ENCODE measurements at regions not wholly inside any gene's neighbourhood (a gene's known extent, or its start where the extent isn't known, plus 50 kb on each side); places are given as distances from the start of the nearest gene placed in this dataset.

DNA sequence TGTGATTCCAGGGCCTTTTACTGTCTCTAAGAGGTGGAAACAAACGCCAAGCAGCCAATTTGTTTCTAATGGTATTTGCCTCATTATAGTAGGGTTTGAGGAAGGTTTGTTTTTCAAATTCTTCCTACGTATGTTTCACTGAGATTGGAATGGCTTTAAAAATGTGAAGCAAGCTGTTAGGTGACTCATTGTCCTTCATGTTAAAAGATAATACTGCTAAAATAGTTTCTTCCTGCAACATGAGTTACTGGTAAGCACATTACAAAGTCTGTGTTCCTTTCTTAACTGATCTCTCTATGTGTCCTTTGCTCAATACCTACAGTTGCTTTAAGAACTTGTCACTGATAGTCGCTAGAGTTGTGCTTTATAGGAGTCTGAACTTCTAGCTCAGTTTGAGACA, 1183.9 kb downstream of the RPA4 start:
- no CpG with 5 or more reads among the region's 3 CpGs for WGBS (ENCODE audit: insufficient coverage)

DNA sequence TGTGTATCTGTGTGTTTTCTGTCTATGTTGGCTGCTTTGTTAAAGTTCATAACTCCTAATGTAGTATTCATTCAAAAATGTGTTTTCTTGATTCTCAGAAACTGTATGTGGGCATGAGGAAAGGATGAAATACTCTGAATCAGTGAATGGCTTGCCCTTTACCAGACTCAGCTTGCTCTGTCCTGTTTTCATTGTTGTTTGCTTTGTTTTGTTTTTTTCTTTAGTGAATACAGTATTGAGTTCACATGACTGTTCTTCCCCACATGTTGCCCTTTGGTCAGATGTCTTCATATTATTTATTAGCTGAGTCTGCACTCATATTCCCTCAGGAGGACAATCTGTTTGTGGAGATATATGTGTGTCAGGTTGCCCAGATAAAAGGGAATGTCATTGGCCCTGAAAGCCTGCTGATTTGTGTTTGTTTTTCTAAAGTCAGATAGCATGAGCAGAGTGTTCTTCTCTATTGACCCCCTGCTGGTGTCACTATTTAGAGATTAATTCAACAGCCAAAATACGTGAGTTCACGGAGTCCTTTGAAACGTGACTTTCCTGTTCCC, 1184.4 kb downstream of the RPA4 start:
- intact Hi-C loops (cut with micrococcal nuclease): no loop called here
- Mint-ChIP-seq H3K27me3 (ENCODE audit: low read depth in 2 of 2) (no peaks in the 10 kb centered on the region), H3K4me3 (no peak overlapping the region), H3K36me3 (no peaks in the 10 kb centered on the region), H3K4me1 (no peaks in the 10 kb centered on the region), H3K27ac (no peak overlapping the region), H3K9me3 (peaks cover 0 to 14% of the 10 kb centered on the region in 2 donors)
- TF ChIP-seq, protein P1, sequence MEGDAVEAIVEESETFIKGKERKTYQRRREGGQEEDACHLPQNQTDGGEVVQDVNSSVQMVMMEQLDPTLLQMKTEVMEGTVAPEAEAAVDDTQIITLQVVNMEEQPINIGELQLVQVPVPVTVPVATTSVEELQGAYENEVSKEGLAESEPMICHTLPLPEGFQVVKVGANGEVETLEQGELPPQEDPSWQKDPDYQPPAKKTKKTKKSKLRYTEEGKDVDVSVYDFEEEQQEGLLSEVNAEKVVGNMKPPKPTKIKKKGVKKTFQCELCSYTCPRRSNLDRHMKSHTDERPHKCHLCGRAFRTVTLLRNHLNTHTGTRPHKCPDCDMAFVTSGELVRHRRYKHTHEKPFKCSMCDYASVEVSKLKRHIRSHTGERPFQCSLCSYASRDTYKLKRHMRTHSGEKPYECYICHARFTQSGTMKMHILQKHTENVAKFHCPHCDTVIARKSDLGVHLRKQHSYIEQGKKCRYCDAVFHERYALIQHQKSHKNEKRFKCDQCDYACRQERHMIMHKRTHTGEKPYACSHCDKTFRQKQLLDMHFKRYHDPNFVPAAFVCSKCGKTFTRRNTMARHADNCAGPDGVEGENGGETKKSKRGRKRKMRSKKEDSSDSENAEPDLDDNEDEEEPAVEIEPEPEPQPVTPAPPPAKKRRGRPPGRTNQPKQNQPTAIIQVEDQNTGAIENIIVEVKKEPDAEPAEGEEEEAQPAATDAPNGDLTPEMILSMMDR (IDR thresholded peaks at IDR 0.05): no peak
- ATAC-seq (no peak), DNase-seq (no peak)
- Histone ChIP-seq H3K27ac (ENCODE audit: low read length) (no peak overlapping the region), H3K4me1 (ENCODE audit: control insufficient read depth, insufficient read depth, low read length) (no peaks in the 10 kb centered on the region), H3K9me3 (ENCODE audit: control insufficient read depth, insufficient read depth, low read length) (no peaks in the 10 kb centered on the region), H3K27me3 (ENCODE audit: control insufficient read depth, insufficient read depth, low read length) (no peaks in the 10 kb centered on the region), H3K36me3 (ENCODE audit: control insufficient read depth, insufficient read depth, low read length) (no peaks in the 10 kb centered on the region), H3K4me3 (ENCODE audit: low read length) (no peak overlapping the region)
- no CpG with 5 or more reads among the region's 3 CpGs for WGBS (ENCODE audit: insufficient coverage)

More for the DNA sequence above, 1183.9 kb downstream of the RPA4 start:
- Mint-ChIP-seq H3K27ac (no peak overlapping the region), H3K36me3 (no peaks in the 10 kb centered on the region), H3K9me3 (peaks cover 0 to 11% of the 10 kb centered on the region in 2 donors), H3K4me1 (no peaks in the 10 kb centered on the region), H3K27me3 (ENCODE audit: low read depth in 2 of 2) (no peaks in the 10 kb centered on the region), H3K4me3 (no peak overlapping the region)
- no peaks in the 10 kb centered on the region for H3K9me3 ChIP-seq (ENCODE audit: control insufficient read depth, insufficient read depth, low read length)
- TF ChIP-seq, protein P1 (IDR thresholded peaks at IDR 0.05): no peak
- H3K36me3 ChIP-seq (ENCODE audit: control insufficient read depth, insufficient read depth, low read length): no peaks in the 10 kb centered on the region
- no peaks in the 10 kb centered on the region for H3K27me3 ChIP-seq (ENCODE audit: control insufficient read depth, insufficient read depth, low read length)
- DNase-seq: no peak
- no peak for ATAC-seq
- no peaks in the 10 kb centered on the region for H3K4me1 ChIP-seq (ENCODE audit: control insufficient read depth, insufficient read depth, low read length)
- H3K4me3 ChIP-seq (ENCODE audit: low read length): no peak overlapping the region
- intact Hi-C loops (cut with micrococcal nuclease): no loop called here
- no peak overlapping the region for H3K27ac ChIP-seq (ENCODE audit: low read length)

DNA sequence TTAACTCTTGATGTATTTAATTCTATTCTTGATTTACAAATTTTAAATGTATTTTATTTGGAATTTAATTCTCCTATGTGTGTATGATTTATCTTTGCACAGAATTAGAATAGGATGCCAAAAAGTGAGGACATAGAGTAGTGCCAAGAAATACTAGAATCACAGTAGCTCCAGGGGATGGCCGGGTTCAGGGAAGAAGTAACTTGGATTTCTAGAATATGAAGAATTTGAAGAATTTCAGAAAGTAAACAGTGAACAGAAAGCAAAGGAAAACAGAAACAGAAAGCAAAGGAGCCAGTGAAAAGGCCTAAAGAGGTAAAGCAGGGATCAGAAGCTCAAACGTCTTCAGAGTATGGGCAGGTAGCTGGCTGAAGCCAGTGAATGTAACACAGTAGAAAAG, 1187.6 kb downstream of the RPA4 start:
- no peaks in the 10 kb centered on the region for H3K27me3 Mint-ChIP-seq (ENCODE audit: low read depth in 2 of 2)
- H3K9me3 ChIP-seq (ENCODE audit: control insufficient read depth, insufficient read depth, low read length): no peaks in the 10 kb centered on the region
- TF ChIP-seq, protein P1 (IDR thresholded peaks at IDR 0.05): no peak
- H3K4me3 ChIP-seq (ENCODE audit: low read length): no peak overlapping the region
- no peaks in the 10 kb centered on the region for H3K27me3 ChIP-seq (ENCODE audit: control insufficient read depth, insufficient read depth, low read length)
- H3K4me3 Mint-ChIP-seq: no peak overlapping the region
- H3K36me3 ChIP-seq (ENCODE audit: control insufficient read depth, insufficient read depth, low read length): no peaks in the 10 kb centered on the region
- H3K36me3 Mint-ChIP-seq: no peaks in the 10 kb centered on the region
- intact Hi-C loops (cut with micrococcal nuclease): no loop called here
- DNase-seq (no peak), ATAC-seq (no peak)
- no peaks in the 10 kb centered on the region for H3K4me1 Mint-ChIP-seq
- H3K9me3 Mint-ChIP-seq: peaks cover under 1 to 11% of the 10 kb centered on the region in 2 donors
- no peaks in the 10 kb centered on the region for H3K4me1 ChIP-seq (ENCODE audit: control insufficient read depth, insufficient read depth, low read length)
- no peak overlapping the region for H3K27ac Mint-ChIP-seq
- WGBS (ENCODE audit: insufficient coverage): 88% methylated on average over 2 of the region's 2 CpGs
- H3K27ac ChIP-seq (ENCODE audit: low read length): no peak overlapping the region

DNA sequence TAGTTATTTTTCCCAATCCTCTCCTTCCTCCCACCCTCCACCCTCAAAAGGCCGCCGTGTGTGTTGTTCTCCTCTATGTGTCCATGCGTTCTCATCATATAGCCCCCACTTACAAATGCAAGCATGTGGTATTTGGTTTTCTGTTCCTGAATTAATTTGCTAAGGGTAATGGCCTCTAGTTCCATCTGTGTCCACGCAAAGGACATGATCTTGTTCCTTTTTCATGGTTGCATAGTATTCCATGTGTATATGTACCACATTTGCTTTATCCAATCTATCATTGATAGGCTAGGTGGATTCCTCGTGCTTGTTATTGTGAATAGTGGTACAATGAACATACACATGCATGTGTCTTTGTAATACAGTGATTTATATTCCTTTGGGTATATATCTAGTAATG, 1193.7 kb downstream of the RPA4 start:
- DNase-seq: no peak
- no peak for ATAC-seq
- no peak overlapping the region for H3K4me3 ChIP-seq (ENCODE audit: low read length)
- intact Hi-C loops (cut with micrococcal nuclease): no loop called here
- H3K27ac Mint-ChIP-seq: no peak overlapping the region
- no peaks in the 10 kb centered on the region for H3K36me3 ChIP-seq (ENCODE audit: control insufficient read depth, insufficient read depth, low read length)
- TF ChIP-seq, protein P1 (IDR thresholded peaks at IDR 0.05): no peak
- H3K9me3 ChIP-seq (ENCODE audit: control insufficient read depth, insufficient read depth, low read length): no peaks in the 10 kb centered on the region
- H3K27me3 Mint-ChIP-seq (ENCODE audit: low read depth in 2 of 2): no peaks in the 10 kb centered on the region
- WGBS (ENCODE audit: insufficient coverage): no CpG with 5 or more reads among the region's 5 CpGs
- H3K4me3 Mint-ChIP-seq: no peak overlapping the region
- no peaks in the 10 kb centered on the region for H3K27me3 ChIP-seq (ENCODE audit: control insufficient read depth, insufficient read depth, low read length)
- H3K4me1 Mint-ChIP-seq: no peaks in the 10 kb centered on the region
- H3K4me1 ChIP-seq (ENCODE audit: control insufficient read depth, insufficient read depth, low read length): no peaks in the 10 kb centered on the region
- no peaks in the 10 kb centered on the region for H3K36me3 Mint-ChIP-seq
- no peak overlapping the region for H3K27ac ChIP-seq (ENCODE audit: low read length)
- peaks cover 9 to 17% of the 10 kb centered on the region in 2 donors for H3K9me3 Mint-ChIP-seq

Measured in natural killer cell (primary cell).